Right lobe of liver (tissue), 4 donors: ENCODE measurements at regions not wholly inside any gene's neighbourhood (a gene's known extent, or its start where the extent isn't known, plus 50 kb on each side); places are given as distances from the start of the nearest gene placed in this dataset.

Experiments
- CTCF ChIP-seq, 4 donors: fragments of 200-600 bp in 3 of 4; fragments of 450-650 bp in 1 of 4; IDR thresholded peaks; one replicate each; pipeline versions ENCODE4 v1.5.1 to v1.8.0; 2016 to 2022; ENCODE audit warnings: antibody characterized with exemption in 4 of 4, mild to moderate bottlenecking in 2 of 4
- POLR2A ChIP-seq: fragments of 450-650 bp; IDR thresholded peaks from one replicate; pipeline ENCODE4 v1.6.1; 2017; ENCODE audit warnings: antibody characterized with exemption, mild to moderate bottlenecking
- donor health status: DM: no; HTN: no; CAD: no.
- donor health status: DM: no; HTN: no; CAD: no.
- donor health status: DM: no; HTN: yes; CAD: no.

DNA sequence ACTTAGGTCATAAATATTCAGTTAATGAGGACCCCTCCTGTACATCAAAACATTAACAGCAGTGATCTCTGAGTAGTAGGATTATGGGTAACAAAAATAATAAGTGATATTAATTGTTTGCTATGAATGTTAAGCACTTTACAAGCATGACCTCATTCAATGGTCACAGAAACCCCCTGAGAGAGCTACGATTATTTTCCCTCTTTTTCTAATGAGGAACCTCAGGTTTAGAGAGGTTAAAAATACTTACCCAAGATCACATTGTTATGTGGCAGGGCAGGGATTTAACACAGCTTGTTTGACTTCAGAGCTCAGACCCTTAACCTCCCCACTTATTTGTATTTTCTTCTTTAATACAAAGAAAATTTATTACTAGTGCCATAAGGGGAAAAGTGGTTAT is 228.2 kb downstream of the TBL1XR1 start:
- no peak for TF ChIP-seq CTCF (IDR thresholded peaks at IDR 0.05)
- no peak for TF ChIP-seq POLR2A
